Activated naive CD4-positive, alpha-beta T cell treated with anti-CD3 and anti-CD28 coated beads for 36 hours (primary cell): ENCODE measurements at regions not wholly inside any gene's neighbourhood (a gene's known extent, or its start where the extent isn't known, plus 50 kb on each side); places are given as distances from the start of the nearest gene placed in this dataset.

Source experiments
- CTCF ChIA-PET: fragments of 350-600 bp; sonication (Branson Sonifier 250); formaldehyde crosslinking; loops from one replicate; lab custom pipeline; 2021; ENCODE audit warnings: antibody characterized with exemption; lab: Charles Lee
- DNase-seq: peaks from one replicate; pipeline ENCODE4 v3.0.0-alpha.2; 2020
- H3K27ac Mint-ChIP-seq: one replicate; pipeline ENCODE4 v1.8.0; 2021; ENCODE audit warnings: mild to moderate bottlenecking, mixed read lengths
- H3K27me3 Mint-ChIP-seq: one replicate; pipeline ENCODE4 v1.8.0; 2021; ENCODE audit warnings: low read depth, mixed read lengths
- H3K36me3 Mint-ChIP-seq: one replicate; pipeline ENCODE4 v1.8.0; 2021; ENCODE audit warnings: low read depth, mixed read lengths
- H3K4me1 Mint-ChIP-seq: one replicate; pipeline ENCODE4 v1.8.0; 2021; ENCODE audit warnings: low read depth, mixed read lengths
- H3K4me3 Mint-ChIP-seq: one replicate; pipeline ENCODE4 v1.8.0; 2021; ENCODE audit warnings: mild to moderate bottlenecking, moderate library complexity, mixed read lengths
- H3K9me3 Mint-ChIP-seq: one replicate; pipeline ENCODE4 v1.8.0; 2021; ENCODE audit warnings: mixed read lengths
- intact Hi-C: fragments of 100-400 bp; cut with micrococcal nuclease; formaldehyde crosslinking; loops from one replicate; pipeline ENCODE4 v1.15.1; 2023

DNA sequence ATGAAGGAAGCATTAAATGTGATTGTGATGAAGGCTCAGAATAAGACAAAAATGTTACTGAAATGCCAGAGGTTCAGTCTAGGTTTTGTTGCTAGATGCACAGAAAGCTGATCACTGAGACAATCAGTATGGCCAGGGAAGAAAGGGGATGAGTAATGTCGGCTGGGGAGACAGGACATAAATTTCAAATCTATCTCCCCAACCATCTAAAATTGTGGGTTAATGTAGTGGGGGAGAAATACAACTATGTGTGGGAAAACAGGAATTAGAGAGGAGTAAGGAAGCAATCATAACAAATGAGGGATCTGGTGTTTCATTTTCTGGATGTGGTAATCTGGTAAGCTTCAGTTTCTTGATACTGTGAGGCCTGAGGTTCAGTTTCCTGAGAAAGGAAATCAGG, 1111.0 kb downstream of the XPNPEP1 start:
- Mint-ChIP-seq H3K27me3 (no peaks in the 10 kb centered on the region), H3K27ac (no peak overlapping the region), H3K36me3 (no peaks in the 10 kb centered on the region), H3K4me1 (no peaks in the 10 kb centered on the region), H3K4me3 (no peak overlapping the region), H3K9me3 (peaks cover 2% of the 10 kb centered on the region)
- no peak for DNase-seq
- intact Hi-C loops: loop anchor here (5.0 kb wide), 1 partner anchor 870 kb away; no protein-coding TSS in a partner anchor
- CTCF ChIA-PET: no interaction called here

DNA sequence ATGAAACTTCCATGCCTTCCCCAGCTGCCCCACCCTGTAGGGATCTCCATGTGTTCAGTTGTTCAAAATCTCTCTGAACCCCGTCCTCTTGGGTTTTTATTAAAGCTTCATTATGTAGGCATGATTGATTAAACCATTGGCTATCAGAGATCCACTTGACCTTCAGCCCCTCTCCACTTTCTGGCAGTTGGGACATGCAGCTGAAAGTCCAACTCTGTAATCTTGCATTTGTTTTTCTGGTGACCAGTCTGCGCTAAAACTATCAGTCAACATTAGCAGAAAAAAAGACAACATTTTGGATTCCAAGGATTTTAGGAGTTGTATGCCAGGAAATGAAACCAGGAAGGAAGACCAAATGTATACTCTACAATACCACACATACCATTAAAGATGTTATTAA, 1115.1 kb downstream of the XPNPEP1 start:
- Mint-ChIP-seq H3K4me3 (no peak overlapping the region), H3K9me3 (peaks cover 2% of the 10 kb centered on the region), H3K27ac (no peak overlapping the region), H3K4me1 (no peaks in the 10 kb centered on the region), H3K36me3 (no peaks in the 10 kb centered on the region), H3K27me3 (no peaks in the 10 kb centered on the region)
- no peak for DNase-seq
- CTCF ChIA-PET: no interaction called here
- intact Hi-C loops: no loop called here

DNA sequence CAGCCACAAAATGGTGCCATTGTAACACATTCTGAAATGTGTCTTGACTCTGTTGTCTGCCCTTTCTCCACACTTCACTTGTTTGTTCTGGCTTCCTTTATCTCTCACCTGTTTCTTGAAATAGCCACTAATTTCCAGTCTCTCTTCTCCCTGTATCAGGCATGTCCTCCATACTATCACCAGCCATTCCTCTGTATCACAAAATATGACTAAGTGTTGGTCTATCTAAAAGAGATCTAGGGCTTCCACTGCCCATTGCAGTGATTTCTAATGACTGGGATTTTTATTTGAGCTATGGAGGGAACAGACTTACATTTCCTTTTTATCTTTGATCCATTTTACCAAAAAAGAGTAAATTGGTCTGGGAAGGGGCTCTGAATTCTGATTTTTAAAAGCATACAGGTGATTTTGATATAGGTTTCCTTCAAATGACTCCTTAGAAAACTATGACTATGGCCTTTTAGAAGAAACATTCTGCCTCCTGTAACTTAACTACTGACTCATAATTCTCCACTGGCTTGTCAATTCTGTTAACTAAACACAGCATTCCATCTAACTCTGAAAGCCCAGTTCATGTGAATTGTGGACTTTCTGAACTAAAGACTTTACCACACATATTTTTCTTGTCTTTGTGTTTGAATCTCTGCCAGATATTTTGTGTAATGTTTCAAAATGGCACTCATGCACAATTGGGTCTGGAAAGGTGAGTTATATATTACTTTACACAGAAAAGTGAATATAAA, 1121.4 kb downstream of the XPNPEP1 start:
- Mint-ChIP-seq H3K4me3 (no peak overlapping the region), H3K27ac (no peak overlapping the region), H3K4me1 (no peaks in the 10 kb centered on the region), H3K9me3 (peaks cover 4% of the 10 kb centered on the region), H3K36me3 (no peaks in the 10 kb centered on the region), H3K27me3 (no peaks in the 10 kb centered on the region)
- intact Hi-C loops: no loop called here
- DNase-seq: no peak
- CTCF ChIA-PET: no interaction called here

DNA sequence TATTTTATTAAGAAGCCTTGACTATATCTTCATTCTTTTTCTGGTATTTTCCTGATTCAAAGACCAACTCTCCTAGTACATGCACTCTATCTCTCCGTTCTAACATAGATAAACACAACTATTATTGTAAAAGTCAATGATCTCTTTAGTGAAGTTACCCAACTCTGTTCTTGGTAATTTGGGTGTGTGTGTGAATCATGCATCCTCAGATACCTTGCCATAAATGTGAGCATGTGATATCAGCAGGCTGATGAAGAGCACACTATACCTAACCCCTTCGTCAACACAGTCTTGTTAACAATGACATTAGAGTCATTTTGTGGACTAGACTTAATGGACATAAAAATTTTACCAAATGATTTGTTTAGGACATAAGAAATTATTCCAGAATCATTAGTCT, 1122.1 kb downstream of the XPNPEP1 start:
- peaks cover 5% of the 10 kb centered on the region for H3K9me3 Mint-ChIP-seq

DNA sequence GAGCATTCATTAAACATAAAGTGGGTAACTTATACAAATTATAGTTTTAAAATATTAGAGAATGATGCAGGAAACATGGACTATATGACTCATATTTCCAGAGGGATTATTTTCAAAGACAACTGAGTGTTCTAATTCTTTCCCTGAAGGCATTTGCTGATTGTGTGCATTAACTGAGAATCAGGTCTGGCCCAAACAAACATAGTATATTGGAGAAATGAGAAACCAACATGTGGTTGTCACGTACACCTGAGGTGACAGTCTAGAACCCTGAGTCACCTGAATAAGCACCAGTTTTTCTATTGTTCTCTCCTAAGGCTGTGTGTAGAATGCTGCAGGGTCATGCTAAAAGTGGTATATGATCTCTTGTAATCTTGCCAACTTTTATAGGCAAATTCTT, 1125.7 kb downstream of the XPNPEP1 start:
- peaks cover 9% of the 10 kb centered on the region for H3K9me3 Mint-ChIP-seq
- no peak for DNase-seq
- intact Hi-C loops: no loop called here
- H3K4me1 Mint-ChIP-seq: no peaks in the 10 kb centered on the region
- no peaks in the 10 kb centered on the region for H3K36me3 Mint-ChIP-seq
- H3K4me3 Mint-ChIP-seq: no peak overlapping the region
- no peaks in the 10 kb centered on the region for H3K27me3 Mint-ChIP-seq
- H3K27ac Mint-ChIP-seq: no peak overlapping the region
- CTCF ChIA-PET: no interaction called here

More for the DNA sequence above, 1122.1 kb downstream of the XPNPEP1 start:
- CTCF ChIA-PET: no interaction called here
- no peak overlapping the region for H3K4me3 Mint-ChIP-seq
- H3K27me3 Mint-ChIP-seq: no peaks in the 10 kb centered on the region
- no peak overlapping the region for H3K27ac Mint-ChIP-seq
- H3K36me3 Mint-ChIP-seq: no peaks in the 10 kb centered on the region
- intact Hi-C loops: no loop called here
- H3K4me1 Mint-ChIP-seq: no peaks in the 10 kb centered on the region
- no peak for DNase-seq

DNA sequence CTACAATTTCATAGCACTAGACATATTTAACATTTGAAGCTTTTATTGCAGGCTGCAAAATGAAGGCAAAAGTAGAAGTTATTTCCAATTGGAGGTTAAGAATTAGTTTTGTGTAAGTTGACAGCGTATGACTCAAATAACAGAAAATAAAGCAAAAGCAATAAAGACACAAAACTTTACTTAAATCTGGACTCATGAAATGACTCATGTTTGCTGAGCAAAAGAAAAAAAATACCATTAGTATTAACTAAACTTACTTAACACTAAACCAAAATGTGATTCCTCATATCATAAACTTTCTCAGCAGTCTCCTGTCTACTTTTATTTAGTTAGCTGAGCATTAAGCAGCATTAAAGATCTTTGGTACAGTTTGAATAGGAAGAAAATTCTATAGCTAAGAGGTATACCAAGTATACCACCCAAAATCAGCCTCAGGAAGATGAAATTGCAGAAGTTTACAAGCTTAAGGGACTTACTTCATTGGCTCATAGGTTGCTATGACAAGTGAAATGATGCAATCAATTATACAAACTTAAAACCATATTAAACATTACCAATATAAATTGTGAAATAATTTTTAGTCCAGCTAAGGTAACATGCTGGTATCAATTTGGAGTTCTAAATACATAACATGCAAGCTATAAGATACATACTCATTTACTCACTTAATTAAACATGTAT, 1131.4 kb downstream of the XPNPEP1 start:
- Mint-ChIP-seq H3K4me1 (no peaks in the 10 kb centered on the region), H3K27ac (no peak overlapping the region), H3K36me3 (no peaks in the 10 kb centered on the region), H3K9me3 (peaks cover 11% of the 10 kb centered on the region), H3K4me3 (no peak overlapping the region), H3K27me3 (no peaks in the 10 kb centered on the region)
- DNase-seq: no peak
- intact Hi-C loops: no loop called here
- CTCF ChIA-PET: no interaction called here

DNA sequence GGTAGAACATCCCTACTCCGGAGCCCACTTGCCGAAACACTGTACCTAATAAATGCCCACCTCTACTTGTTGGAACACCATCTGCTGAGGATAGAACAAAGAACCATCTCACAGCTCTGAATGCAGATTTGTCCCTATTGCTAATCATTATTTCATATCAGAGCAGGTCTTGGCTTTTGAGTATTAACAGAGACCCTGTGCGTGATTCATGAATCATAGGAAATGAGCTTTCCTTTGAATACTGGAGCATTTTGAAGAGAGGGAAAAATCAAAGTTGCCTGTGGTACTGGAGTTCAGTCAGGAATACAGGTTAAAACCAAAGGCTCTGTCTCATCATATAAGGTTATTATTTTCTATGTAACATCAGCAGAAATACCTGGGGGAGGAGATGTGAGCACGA, 1132.3 kb downstream of the XPNPEP1 start:
- H3K9me3 Mint-ChIP-seq: peaks cover 7% of the 10 kb centered on the region
- no peak overlapping the region for H3K4me3 Mint-ChIP-seq
- H3K36me3 Mint-ChIP-seq: no peaks in the 10 kb centered on the region
- CTCF ChIA-PET: no interaction called here
- DNase-seq: no peak
- no peak overlapping the region for H3K27ac Mint-ChIP-seq
- intact Hi-C loops: no loop called here
- H3K4me1 Mint-ChIP-seq: no peaks in the 10 kb centered on the region
- no peaks in the 10 kb centered on the region for H3K27me3 Mint-ChIP-seq

DNA sequence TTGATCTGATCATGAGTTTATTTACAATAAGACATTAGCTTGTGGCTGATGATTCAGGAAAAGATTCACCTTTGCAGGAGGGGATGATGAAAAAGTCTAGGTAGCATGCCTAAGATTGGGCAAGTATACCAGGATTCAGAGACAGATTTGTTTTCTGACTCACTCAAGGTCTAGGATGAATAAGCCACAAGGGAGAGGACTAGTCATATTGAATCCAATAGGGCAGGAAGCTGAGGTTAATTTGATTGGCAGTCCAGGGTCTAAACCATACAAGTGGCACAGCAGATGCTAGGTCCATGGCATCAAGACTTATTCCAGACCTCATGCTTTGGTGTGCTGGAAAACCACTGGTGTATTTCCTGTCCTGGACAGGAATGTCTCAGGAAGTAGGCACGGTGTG, 1133.4 kb downstream of the XPNPEP1 start:
- no peak for DNase-seq
- intact Hi-C loops: no loop called here
- H3K4me3 Mint-ChIP-seq: no peak overlapping the region
- CTCF ChIA-PET: no interaction called here
- no peaks in the 10 kb centered on the region for H3K4me1 Mint-ChIP-seq
- H3K27me3 Mint-ChIP-seq: no peaks in the 10 kb centered on the region
- H3K36me3 Mint-ChIP-seq: no peaks in the 10 kb centered on the region
- H3K9me3 Mint-ChIP-seq: peaks cover 11% of the 10 kb centered on the region
- H3K27ac Mint-ChIP-seq: no peak overlapping the region

DNA sequence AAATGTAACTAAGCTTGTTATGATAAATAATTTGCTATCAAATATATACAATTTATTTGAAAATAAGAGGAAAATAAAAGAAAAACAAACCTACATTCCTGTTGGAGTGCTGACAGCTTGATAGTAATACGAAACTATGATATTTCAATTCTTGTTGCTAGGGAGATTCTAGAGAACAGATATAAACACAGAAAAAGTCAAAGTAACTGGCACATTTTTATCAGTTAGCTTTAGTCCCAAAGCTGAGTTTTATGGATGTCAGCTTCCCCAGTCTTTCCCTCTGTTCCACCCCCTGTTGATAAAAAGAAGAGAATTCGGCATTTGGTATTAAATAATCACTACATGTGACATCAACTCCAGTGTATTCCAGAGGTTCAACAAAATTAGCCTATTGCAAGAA, 1134.0 kb downstream of the XPNPEP1 start:
- CTCF ChIA-PET: no interaction called here
- Mint-ChIP-seq H3K4me3 (no peak overlapping the region), H3K4me1 (no peaks in the 10 kb centered on the region), H3K27ac (no peak overlapping the region), H3K27me3 (no peaks in the 10 kb centered on the region), H3K36me3 (no peaks in the 10 kb centered on the region), H3K9me3 (peaks cover 14% of the 10 kb centered on the region)
- no peak for DNase-seq
- intact Hi-C loops: no loop called here

DNA sequence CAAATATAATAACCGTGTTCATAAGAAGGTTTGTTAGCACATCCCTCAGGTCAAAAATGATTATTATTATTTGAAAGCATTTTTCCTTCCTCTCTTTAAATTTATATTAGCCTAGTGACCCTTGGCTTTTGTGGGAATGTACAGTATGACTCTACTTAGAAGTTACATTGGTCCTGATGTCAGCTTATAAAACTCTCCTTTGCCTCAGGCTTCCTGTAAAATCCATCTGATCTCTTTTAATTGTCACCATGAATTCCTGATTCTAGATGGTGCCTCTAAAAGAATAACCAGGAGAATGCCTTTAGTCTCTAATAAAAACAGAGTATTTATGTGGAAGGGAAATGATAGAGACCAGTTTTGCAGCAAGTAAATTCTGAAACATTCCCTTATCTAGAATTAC, 1134.4 kb downstream of the XPNPEP1 start:
- H3K4me1 Mint-ChIP-seq: no peaks in the 10 kb centered on the region
- CTCF ChIA-PET: interaction anchor here (0.7 kb wide), 1 partner anchor 1243 kb away, joined by 3 read pairs; no protein-coding TSS in a partner anchor
- H3K27ac Mint-ChIP-seq: no peak overlapping the region
- H3K9me3 Mint-ChIP-seq: peaks cover 15% of the 10 kb centered on the region
- no peak for DNase-seq
- intact Hi-C loops: no loop called here
- no peaks in the 10 kb centered on the region for H3K36me3 Mint-ChIP-seq
- no peaks in the 10 kb centered on the region for H3K27me3 Mint-ChIP-seq
- H3K4me3 Mint-ChIP-seq: no peak overlapping the region

DNA sequence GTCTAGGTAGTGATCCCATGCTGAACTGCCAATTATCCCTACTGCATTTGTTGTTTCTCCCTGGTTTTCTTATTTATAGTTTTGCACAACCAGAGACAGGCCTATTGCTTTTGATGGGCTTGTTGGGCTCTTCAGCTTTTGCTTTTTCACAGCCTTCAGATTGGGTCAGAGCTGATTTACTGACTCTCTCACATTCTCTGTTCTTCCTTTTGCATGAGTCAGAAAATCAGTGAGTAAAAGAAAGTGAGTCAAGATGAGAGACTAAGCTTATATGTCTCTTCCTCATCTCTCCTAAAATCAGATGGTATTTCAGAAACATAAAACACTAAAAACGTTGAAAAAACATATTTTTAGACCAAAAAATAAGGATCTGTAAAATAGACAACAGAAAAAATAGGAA, 1135.4 kb downstream of the XPNPEP1 start:
- no peaks in the 10 kb centered on the region for H3K36me3 Mint-ChIP-seq
- intact Hi-C loops: no loop called here
- no peaks in the 10 kb centered on the region for H3K4me1 Mint-ChIP-seq
- no peaks in the 10 kb centered on the region for H3K27me3 Mint-ChIP-seq
- no peak overlapping the region for H3K4me3 Mint-ChIP-seq
- no peak overlapping the region for H3K27ac Mint-ChIP-seq
- no peak for DNase-seq
- H3K9me3 Mint-ChIP-seq: peaks cover 16% of the 10 kb centered on the region
- CTCF ChIA-PET: no interaction called here

DNA sequence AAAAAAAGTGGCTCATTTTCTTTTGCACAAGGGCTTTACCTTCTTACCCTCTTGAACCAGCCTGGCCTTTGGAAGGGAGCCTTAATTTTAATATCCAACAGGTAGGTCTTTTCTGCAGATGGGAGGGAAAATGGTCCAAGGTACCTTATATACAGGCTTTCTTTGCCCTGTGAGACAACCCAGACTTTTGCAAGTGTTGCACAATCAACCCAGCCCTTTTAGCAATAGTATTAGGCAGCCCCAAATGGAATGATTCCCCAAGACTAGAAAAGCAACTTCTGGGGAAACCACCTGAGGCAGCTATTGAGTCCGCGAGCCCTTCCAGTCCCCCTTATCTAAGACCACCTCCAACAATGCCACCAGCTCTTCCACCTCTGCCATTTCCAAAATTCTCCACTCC, 1138.3 kb downstream of the XPNPEP1 start:
- no peaks in the 10 kb centered on the region for H3K27me3 Mint-ChIP-seq
- H3K4me3 Mint-ChIP-seq: no peak overlapping the region
- peaks cover 14% of the 10 kb centered on the region for H3K9me3 Mint-ChIP-seq
- CTCF ChIA-PET: no interaction called here
- no peak for DNase-seq
- intact Hi-C loops: no loop called here
- H3K36me3 Mint-ChIP-seq: no peaks in the 10 kb centered on the region
- no peaks in the 10 kb centered on the region for H3K4me1 Mint-ChIP-seq
- no peak overlapping the region for H3K27ac Mint-ChIP-seq

DNA sequence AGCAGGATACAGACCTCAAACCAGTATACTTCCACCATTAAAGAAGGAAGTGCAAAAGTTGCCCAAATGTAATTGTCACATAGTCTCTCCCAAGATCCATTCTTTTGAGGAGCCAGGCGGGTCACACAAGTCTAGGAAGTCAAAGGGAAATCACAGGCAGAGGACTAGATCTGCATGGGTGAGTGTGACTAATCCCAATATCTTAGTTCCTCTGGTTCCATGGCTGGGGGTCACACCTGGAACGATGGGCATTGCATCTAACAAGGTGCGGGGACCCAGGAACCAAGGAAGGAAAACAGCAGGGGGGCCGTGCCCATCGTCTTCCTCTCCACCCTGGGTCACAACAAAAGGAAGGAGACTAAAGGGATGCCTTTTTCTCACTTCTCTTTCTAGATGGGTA, 1138.8 kb downstream of the XPNPEP1 start:
- intact Hi-C loops: no loop called here
- CTCF ChIA-PET: no interaction called here
- no peaks in the 10 kb centered on the region for H3K27me3 Mint-ChIP-seq
- H3K9me3 Mint-ChIP-seq: peaks cover 16% of the 10 kb centered on the region
- no peak for DNase-seq
- H3K27ac Mint-ChIP-seq: no peak overlapping the region
- H3K4me1 Mint-ChIP-seq: no peaks in the 10 kb centered on the region
- H3K36me3 Mint-ChIP-seq: no peaks in the 10 kb centered on the region
- H3K4me3 Mint-ChIP-seq: no peak overlapping the region
